ENCODE measurements at regions not wholly inside any gene's neighbourhood (a gene's known extent, or its start where the extent isn't known, plus 50 kb on each side); places are given as distances from the start of the nearest gene placed in this dataset.

DNA sequence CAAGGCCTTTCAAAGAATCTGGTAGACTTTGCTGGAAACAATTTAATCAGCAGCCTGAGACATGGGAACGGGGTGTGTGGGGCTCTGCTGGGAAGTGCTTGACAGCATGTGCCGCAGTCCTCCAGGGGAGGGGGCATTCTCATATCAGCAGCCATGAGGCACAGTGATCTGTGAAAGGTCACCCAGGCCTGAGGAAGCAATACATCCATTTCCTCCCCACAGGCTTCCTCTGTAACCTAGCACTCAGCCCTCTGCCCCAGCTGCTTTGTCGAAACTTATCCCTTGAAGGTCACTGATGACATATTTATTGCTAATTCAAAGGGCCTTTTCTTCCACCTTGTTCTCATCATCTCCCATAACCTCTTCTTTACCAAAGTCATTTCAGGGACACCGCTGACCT, 103.3 kb downstream of the TNFAIP3 start (continued):
- TF ChIP-seq LCOR (CRISPR knock-in tag; IDR thresholded peaks at IDR 0.05) (peak; percentile 38; the same call in 1 of the 2 replicates), JUND (IDR thresholded peaks at IDR 0.05; ENCODE audit: borderline replicate concordance, low read depth, low read length) (peak; percentile 40; the same call in 1 of the 2 replicates), JUND (tag; IDR thresholded peaks at IDR 0.05; ENCODE audit: borderline replicate concordance, low read depth, low read length) (no peak; the same call in 2 of the 3 replicates), KLF13 (tag; IDR thresholded peaks at IDR 0.05; ENCODE audit: borderline replicate concordance, low read depth) (no peak), EHMT2 (IDR thresholded peaks at IDR 0.05) (no peak), ZNF253 (CRISPR knock-in tag; conservative IDR thresholded peaks at IDR 0.05) (no peak), NR2C2 (CRISPR knock-in tag; IDR thresholded peaks at IDR 0.05) (no peak), NR2C2 (tag; IDR thresholded peaks at IDR 0.05) (peak; percentile 87), ZKSCAN3 (CRISPR knock-in tag; IDR thresholded peaks at IDR 0.05) (no peak), E4F1 (CRISPR knock-in tag; IDR thresholded peaks at IDR 0.05; ENCODE audit: borderline replicate concordance) (no peak), POLR2AphosphoS5 (IDR thresholded peaks at IDR 0.05; ENCODE audit: control insufficient read depth, insufficient read depth, low read depth, low read length) (no peak), GABPA (tag; conservative IDR thresholded peaks at IDR 0.05; ENCODE audit: low read depth) (peak; percentile 62), LEF1 (IDR thresholded peaks at IDR 0.05) (peak; percentile 18; the same call in 1 of the 2 replicates), ESRRA (IDR thresholded peaks at IDR 0.05; ENCODE audit: borderline replicate concordance, low read depth) (peak; percentile 94)
- TF ChIP-seq, protein P1, sequence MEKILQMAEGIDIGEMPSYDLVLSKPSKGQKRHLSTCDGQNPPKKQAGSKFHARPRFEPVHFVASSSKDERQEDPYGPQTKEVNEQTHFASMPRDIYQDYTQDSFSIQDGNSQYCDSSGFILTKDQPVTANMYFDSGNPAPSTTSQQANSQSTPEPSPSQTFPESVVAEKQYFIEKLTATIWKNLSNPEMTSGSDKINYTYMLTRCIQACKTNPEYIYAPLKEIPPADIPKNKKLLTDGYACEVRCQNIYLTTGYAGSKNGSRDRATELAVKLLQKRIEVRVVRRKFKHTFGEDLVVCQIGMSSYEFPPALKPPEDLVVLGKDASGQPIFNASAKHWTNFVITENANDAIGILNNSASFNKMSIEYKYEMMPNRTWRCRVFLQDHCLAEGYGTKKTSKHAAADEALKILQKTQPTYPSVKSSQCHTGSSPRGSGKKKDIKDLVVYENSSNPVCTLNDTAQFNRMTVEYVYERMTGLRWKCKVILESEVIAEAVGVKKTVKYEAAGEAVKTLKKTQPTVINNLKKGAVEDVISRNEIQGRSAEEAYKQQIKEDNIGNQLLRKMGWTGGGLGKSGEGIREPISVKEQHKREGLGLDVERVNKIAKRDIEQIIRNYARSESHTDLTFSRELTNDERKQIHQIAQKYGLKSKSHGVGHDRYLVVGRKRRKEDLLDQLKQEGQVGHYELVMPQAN (IDR thresholded peaks at IDR 0.05; ENCODE audit: borderline replicate concordance) = no peak
- TF ChIP-seq, protein P2, sequence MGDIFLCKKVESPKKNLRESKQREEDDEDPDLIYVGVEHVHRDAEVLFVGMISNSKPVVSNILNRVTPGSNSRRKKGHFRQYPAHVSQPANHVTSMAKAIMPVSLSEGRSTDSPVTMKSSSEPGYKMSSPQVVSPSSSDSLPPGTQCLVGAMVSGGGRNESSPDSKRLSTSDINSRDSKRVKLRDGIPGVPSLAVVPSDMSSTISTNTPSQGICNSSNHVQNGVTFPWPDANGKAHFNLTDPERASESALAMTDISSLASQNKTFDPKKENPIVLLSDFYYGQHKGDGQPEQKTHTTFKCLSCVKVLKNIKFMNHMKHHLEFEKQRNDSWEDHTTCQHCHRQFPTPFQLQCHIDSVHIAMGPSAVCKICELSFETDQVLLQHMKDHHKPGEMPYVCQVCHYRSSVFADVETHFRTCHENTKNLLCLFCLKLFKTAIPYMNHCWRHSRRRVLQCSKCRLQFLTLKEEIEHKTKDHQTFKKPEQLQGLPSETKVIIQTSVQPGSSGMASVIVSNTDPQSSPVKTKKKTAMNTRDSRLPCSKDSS (IDR thresholded peaks at IDR 0.05; ENCODE audit: low read depth, partially characterized antibody) = no peak

Measured in K562 (cell line).